SW 1271 (cell line): ENCODE measurements at regions not wholly inside any gene's neighbourhood (a gene's known extent, or its start where the extent isn't known, plus 50 kb on each side); places are given as distances from the start of the nearest gene placed in this dataset.

Experiments used
- DNase-seq, 2 experiments: peaks; one replicate each; lab custom pipeline; 2025; lab: John Stamatoyannopoulos, UW

DNA sequence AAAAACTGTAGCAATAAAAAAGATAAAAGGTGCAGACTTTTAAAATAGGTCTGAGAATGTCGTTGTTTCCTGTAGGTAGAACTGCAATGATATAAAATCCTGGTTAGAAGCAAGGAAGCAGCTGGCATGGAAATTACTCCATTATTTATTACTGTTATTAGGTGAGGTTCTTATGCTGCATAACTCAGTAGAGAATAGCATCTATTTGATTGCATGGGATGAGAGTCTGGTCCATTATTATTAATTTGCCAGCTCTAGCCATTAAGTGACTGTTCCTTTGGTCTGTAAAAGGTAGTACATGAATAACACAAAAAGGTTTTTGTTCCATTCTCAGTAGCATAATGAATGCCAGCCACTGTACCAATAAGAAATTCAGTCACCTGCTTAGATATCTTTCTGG lies 358.6 kb downstream of the RBM43 start:
- no peak for DNase-seq

DNA sequence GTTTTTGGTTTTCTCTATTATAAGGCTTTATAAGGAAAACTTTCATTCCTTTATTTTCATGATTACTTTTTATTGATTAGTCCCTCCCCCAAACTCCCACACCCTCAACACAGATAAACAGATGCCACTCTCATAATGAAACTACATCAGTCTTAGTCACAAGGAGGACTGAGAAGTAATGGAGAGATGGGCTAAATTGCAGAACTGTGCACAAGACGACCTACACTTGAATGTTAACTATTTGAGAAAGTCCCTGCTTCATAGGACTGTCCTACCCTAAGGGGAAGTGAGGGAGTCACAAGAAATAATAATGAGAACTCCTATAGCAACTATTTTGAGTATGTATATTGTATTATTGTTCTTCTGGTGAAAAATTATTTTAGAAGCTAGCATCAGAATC lies 360.8 kb downstream of the RBM43 start:
- no peak for DNase-seq

DNA sequence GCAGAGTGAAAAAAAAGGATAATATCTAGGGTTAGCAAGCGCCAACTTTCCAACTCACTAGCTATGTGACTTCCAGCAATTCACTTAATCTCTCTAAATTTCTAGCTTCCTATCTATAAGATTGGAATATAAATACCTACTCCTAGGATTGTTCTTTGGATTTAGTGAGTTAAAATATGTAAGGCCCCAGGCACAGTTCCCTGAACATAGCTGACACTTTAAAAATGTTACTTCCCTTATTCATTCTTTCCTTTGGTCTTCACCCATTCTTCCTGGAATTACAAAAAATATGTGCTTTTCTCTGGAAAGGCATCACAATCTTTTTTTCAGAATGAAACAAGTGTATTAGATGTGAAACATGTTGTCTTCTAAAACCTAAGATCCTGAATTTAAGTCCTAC lies 365.7 kb downstream of the RBM43 start:
- no peak for DNase-seq

DNA sequence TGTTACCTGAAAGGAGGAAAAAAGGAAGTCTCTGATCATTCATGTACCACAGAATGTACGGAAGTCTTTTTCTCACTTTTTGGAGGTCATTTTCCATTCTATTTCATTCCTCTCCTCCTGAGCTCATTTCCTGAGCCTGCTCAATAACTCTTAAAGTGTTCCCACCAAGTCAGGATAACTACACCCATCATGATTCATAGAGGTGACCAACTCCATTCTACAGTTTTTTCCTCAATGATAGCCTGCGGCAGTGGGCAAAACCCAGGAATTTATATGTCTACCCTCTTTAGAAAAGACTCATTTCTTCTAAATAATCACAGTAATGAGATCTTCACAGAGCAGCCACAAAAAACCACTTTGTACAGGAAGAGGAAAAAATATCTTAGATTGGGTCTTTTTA lies 372.5 kb downstream of the RBM43 start:
- no peak for DNase-seq

DNA sequence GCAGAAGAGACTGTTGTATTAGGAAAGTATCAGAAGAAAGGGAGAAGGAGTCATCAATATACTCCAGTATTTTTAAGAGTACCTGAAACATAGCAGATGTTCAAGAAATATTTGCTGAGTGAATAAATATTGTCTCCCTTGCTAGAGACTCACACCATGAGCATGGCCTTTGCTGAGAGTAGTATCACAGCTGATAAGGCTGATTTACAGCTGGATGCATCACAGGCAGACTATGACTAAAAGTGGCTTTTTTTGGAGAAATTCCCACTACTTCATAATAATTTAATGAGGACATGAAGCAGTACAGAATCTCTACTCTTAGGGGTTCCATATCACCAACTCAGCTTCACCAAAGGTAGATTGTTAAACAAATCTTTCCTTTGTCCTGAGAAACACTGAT lies 373.3 kb downstream of the RBM43 start:
- no peak for DNase-seq

DNA sequence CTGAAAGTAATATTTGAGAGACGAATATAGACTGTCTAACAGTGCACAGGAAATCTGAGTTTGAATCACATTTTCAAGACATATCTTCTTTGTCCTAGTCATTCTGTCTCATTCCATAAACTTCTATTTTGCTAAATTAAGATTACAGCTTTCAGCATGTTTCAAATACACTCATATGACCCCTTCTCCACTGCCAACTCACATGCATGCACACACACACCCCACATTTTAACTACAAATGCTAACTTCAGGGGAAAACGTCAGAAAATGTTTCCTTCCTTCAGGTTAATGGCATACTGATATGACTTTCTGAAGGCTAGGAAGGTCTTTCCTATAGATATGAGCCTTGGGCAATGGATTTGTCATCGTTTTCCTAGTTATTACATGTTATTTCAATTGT lies 373.7 kb downstream of the RBM43 start:
- DNase-seq: no peak

DNA sequence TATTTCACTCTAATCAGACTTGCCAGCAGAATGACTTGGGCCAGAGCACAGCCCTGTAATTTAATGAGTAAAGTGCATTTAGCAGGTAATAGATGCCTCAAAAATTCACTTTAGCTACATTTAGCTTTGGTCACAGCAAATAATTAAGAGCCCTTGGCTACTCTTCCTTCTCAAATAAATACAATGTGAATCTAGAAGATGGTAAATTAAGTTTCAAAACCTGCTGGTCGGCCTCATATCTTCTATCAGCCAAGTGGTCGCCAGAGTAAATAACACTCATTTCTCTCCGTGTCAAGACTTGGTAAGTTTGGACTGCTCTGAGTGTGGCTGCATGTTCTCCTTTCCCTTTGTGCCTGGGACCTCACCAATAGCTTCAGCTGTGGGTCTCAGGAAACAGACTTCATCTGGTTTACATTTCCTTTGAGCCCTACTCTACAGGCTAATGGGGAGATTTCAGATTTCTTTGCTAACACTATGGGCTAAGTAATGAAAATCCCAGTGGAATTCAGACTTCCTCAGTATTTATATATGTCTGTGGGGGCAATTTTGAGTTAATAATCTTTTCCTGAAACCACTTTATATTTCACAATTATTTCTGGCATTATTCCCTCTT lies 375.8 kb downstream of the RBM43 start:
- DNase-seq: no peak

DNA sequence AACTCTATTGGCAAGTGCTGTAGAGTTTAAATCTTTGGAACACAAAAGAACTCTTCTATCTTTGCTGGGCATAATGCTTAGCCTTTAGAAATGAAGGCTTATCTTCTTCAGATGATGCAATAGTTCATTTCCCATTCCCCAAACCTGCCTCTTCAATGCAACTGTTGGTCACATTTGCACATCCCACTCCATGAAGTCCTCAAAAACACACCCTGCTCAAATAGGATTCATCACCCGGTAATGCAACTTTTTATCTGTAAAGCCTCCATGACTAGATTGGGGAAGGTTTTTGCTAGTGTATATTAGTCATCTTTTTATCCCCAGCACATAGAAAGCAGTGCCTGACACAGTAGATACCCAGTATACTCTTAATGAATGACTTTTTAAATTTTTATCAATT lies 376.4 kb downstream of the RBM43 start:
- no peak for DNase-seq

DNA sequence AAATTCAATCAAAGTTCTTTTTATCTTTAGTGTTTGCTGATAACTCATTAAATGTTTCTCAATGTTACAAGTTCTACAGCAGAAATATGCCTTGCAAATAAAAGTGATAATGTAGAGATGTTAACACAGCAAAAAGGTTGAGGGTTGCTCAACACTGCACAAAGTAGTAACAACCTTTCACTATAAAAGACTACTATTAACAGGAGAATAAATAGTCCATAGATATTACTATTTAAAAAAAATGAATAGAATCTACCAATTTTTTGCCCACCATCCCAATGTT lies 378.1 kb downstream of the RBM43 start:
- DNase-seq: no peak

DNA sequence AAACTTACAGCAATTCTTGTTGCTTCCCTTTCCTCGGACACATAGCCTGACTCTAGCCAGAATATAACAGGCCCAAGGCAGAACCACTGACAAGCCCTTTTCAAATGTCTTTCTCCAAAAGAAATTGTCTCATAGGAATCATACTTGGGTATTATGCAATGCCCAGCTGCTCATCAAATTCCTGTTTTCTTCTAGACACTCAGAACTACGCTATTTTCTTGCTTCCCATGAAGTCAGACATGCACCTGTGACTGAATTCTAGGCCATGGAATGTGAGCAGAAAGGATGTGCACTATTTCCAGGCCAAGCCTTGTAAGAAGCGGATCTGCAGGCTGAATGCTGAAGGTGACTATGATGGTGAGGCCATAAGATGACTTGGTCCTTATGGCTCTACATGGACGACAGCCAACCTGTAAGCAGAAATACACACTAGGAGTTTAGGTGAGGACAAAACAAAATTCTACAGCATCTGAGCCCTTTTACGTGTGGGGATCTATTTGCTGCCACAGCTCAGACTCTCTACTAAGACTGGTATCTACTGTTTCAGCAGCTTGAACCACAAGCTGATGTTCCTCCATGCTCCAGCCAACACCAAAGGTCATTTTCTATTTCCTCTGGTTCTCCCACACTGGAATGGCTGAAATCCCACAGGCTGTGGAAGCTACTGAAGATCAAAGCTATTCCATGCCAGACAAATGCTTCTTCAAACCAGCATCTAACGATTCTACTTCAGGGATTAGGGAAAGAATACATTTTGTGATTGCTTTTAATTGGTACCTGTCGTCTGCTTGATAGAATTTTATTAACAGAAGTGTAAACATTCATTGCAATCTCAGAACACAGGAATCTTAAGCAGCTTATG lies 378.7 kb downstream of the RBM43 start:
- no peak for DNase-seq

DNA sequence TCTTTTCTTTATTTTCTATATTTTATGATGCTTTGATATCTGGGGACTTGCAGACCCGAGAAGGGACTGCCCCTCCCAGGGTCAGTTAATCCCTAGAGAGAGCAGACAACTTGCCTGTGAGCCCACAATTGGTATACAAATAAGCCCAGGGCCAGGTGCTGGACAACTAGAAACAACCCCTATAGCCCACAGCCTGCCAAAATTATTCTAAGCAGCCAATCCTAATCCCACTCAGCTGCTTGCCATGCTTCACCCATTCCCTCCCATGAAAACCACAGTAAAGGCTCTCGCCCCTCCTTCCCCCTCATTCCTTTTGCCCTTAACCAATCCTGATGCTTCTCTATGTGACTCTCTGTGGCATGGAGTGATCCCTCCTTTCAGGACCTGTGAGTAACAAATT lies 380.7 kb downstream of the RBM43 start:
- DNase-seq: no peak

DNA sequence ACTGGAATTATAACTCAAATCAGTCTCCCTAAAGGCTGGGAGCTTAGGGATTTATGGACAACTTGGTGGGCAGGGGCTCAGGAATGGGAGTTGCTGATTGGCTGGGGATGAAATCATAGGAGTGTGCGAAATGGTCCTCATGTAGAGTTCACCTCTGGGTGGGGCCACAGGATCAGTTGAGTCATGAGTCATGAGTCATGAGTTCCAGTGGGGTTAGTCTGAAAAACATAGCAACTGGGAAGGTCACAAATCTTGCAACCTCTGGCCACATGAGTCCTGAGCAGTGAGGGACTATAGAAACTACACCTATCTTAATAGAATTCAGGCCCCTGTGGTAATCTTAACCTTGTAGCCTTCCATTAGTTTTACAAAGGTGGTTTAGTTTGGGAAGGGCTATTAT lies 383.3 kb downstream of the RBM43 start:
- DNase-seq: peak; percentile 19 to 29

DNA sequence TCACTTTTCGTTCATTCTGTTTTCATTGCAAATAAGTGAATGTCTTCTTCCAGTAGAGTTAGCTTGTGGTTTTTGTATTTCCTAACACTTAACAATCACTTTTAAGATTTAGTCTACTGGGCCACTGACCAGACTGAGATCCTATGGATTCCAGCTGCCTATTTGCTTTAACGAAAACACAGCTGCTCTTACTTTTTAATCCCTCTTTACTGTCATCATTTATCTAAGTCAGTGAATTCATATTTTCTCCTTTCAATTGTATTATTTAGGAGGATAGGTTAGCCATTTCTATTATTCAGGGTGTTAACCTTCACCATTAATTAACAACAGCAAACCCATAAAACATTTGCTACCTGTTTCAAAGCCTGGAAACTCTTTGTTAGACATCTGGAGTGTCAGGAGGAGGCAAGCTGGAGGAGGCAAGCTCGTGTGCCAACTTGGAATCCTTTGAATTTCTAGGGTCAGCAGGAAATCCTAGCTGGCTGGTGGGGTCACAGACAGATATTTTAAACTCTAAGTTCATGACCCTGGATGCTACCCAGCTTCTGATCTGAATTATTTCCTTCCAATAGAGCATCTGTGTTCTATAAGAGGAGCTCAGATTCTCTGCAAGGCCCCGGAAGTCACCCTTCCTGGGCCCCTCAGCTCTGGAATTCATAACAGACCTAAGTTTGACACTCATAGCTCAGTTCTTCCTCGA lies 385.3 kb downstream of the RBM43 start:
- no peak for DNase-seq

DNA sequence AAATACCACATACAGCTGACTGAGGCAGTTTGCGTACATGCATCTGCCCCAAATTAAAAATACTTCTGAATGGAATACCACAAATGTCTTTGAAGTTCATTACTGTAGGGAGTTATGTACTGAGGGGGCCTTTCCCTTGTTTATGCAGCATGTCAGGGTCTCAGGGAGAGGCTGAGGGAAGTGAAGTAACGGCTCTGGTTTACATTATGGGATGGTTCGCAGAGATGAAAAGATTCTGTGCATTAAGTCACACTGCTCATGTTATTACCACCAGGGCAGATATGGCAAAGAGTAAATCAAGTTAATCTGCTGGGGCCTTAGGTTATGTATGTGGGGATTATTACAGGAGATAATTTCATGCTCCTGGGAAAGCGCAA lies 385.9 kb upstream of the RND3 start:
- no peak for DNase-seq

DNA sequence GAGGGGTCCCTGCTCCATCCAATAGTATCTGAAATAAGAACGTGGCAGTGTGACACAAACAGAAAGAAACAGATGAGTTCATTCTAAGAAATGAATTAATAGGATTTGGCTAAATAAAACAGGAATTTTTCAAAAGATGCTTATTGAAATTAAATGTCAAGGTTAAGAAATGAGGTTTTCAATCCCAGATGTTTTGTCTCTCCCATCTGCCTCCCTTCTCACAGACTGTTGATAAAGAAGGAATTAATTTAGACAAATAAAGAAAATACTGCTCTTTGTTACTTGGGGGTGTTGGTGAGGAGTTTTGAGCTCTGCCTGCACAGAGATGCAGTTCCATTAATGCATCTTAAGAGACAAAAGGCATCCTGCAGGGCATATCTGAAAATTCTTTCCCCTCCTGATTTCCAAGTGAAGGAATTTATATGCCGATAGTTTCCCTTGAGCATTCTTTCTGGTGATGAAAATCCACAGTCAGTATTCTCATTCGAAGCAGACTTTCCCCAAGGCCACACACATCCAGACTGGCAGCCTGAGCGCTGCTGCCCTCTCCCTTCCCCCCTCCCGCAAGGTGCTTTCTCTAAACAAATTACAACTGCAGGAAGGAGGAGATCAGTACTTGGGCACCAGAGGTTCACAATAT lies 385.4 kb upstream of the RND3 start:
- no peak for DNase-seq

DNA sequence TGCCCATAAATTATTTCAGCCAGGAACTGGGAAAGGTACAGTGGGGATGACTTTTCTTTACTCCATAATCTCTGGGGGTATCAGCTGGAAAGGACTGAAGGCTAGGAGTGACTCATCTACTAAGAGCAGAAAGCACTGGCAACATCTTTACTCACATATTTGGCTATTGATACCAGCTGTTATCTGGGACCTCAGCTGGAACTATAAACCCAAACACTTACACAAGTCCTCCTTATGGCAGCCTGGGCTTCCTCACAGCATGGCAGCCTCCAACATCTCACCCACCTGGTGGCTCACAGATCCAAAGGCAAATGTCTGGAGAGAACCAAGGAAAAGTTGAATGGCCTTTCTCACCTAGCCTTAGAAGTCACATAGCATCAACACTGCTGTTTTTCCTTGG lies 379.0 kb upstream of the RND3 start:
- DNase-seq: no peak

DNA sequence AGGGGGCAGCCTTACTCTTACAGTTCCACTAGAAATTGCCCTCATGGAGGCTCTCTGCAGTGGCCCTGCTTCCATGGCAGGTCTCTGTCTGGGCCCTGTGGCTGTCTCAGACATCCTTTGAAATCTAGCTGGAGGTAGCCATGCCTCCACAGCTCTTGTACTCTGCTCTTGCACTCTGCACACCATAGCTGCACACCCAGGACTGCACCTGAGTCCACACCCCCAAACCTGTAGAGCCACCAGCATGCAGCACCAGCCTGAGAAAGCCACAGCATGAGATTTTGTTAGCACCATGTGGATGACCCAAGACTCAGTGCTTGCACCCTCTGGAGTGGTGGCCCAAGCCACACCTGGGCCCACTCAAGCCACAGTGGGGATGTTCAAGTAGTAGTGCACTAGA lies 376.2 kb upstream of the RND3 start:
- DNase-seq: no peak

DNA sequence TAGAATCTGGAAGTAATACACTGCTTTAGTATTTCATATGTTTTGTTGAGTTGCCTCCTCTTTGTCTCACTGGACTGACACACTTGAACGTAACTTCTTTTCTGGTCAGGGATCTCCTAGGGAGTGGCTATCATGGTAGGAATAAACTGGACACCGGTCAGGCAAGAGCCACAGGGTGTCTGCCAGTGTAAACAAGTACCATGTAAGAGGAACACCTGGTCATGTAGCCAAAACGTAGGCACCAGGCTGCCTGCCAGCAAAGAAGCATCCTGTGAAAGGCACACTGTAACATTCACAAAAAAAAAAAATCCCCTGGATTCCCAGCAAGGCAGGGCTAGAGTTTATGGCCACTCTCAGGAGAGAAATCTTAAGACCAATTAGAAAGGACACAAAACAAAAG lies 372.8 kb upstream of the RND3 start:
- no peak for DNase-seq

DNA sequence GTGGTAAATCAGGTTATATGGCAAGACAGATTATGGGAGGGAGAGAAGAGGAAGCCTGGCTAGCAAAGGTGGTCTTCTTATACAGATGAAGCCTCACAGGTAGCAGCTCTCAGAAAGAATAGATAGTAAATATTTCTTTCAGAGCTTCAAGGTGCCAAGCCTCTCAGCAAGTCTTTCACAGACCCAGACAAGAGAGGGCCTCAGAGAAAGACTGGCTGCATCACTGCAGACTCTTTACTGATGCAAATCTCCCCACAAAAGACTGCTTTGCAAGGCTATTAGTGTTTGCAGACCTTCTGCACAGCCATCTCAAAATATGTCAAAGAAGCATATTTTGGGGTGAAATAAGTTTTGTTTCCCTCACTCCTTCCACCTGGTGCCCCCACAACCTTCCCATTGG lies 372.4 kb upstream of the RND3 start:
- no peak for DNase-seq

DNA sequence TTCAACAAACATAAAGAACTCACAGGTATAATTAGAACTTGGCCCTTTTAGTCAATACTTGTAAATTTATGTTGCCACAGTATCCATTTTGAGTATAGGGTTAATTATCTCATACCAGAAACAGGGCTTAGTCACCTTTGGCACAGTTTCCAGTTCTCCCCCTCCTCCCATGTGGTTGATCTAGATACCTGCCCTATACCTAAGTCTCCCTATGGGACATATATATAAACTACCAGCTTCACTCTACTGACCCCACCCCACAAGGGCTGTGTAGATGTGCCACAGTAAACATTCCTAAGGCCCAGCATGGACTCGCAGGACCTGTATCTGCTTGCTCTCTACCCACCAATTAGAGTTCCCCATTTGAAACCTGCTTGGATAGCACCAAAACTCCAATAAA lies 371.7 kb upstream of the RND3 start:
- DNase-seq: no peak

DNA sequence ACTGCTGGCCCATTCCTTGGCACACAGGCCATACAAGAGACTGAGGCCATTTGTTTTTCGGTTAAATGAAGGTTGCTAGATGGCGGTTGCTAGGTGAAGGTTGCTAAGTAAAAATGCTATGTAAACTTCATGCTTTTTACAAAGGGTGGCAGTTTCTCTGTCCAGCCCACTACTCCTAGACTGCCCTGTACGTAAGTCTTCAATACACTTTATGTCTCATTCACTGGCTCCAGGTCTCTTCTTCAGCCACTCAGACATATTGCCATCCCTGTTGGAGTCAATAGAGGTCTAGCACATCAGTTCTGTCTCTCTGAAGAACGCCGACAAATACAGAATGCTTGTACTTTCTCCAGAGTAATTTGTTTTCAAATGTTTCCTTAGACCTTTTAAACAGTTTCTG lies 370.9 kb upstream of the RND3 start:
- no peak for DNase-seq

DNA sequence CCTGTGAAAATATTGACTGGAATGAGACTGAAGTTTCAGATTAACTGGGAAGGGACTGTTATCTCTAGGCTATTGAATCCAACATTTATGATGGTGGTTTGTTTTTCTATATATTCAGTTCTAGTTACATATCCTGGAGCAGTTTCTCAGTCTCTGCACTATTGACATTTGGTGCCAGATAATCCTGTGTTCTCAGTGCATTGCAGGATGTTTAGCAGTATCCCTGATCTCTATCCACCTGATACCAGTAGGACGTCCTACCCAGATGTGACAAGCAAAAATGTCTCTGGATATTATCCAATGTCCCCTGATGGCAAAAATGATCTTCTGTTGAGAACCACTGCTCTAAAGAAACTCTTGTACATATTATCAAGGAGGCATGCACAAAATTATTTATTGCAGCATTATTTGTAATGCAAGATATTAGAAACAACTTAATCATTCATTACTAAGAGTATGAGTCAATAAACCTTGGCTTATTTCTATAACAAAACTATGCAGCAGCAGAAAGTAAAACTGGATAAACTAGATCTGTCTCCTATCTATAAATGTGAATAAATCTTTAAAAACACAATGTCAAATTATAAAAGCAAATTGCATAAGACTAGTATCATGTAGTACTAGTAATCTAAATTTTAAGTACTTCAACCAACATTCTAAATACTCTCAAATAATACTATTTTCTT lies 369.3 kb upstream of the RND3 start:
- no peak for DNase-seq

DNA sequence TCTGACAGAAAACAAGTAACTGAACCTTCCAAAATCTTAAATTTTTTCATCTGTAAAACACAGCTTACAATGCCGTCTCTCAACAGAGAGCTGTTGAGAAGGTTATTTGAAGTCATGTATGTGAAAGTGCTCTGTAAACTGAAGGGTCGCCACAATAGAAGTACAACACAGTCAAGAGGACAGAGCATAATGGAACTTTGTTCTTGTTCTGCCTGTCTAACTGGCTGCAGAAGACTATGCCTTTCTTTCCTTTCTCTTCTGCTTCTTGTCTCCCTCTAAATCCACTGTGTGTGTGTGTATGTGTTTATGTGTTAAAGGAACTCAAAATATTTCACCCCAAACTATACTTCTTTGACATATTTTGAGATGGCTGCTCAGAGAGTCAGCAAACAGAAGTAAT lies 365.8 kb upstream of the RND3 start:
- no peak for DNase-seq
